Stimulated activated CD8-positive, alpha-beta memory T cell treated with anti-CD3 and anti-CD28 coated beads, Interleukin-12 subunit alpha, Interleukin-12 subunit beta, amount 100 ng/mL, for 24 hours (primary cell): ENCODE measurements at regions not wholly inside any gene's neighbourhood (a gene's known extent, or its start where the extent isn't known, plus 50 kb on each side); places are given as distances from the start of the nearest gene placed in this dataset.

Source experiments
- DNase-seq: peaks from one replicate; pipeline ENCODE4 v3.0.0-alpha.2; 2020; ENCODE audit errors: extremely low read depth

DNA sequence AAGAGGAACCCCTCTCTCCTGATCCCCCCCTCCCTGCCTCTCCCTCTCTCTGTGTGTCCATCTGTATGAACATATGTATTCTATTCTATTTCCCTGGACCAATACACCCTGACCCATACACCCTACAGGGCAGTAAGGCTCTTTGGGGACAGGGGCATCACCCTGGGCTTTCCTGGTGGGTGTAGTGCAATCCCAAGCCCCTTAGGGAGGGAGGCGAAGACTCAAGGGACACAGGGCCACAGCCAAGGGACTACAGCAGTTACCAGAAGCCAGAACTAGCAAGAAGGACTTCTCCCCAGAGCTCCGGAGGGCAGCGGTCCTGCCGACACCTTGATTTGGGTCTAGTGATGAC lies 214.2 kb upstream of the RAB6C start:
- no peak for DNase-seq

- no peak for DNase-seq
Observed at GRCh38 chr2:129765678-129766351, 213.7 kb upstream of the RAB6C start.

GRCh38 chr2:129766374-129766993 lies 213.0 kb upstream of the RAB6C start:
- no peak for DNase-seq

- no peak for DNase-seq
Observed at GRCh38 chr2:129767346-129768035, 212.0 kb upstream of the RAB6C start.

- DNase-seq: no peak
Observed at GRCh38 chr2:129768036-129768386, 211.5 kb upstream of the RAB6C start.

DNA sequence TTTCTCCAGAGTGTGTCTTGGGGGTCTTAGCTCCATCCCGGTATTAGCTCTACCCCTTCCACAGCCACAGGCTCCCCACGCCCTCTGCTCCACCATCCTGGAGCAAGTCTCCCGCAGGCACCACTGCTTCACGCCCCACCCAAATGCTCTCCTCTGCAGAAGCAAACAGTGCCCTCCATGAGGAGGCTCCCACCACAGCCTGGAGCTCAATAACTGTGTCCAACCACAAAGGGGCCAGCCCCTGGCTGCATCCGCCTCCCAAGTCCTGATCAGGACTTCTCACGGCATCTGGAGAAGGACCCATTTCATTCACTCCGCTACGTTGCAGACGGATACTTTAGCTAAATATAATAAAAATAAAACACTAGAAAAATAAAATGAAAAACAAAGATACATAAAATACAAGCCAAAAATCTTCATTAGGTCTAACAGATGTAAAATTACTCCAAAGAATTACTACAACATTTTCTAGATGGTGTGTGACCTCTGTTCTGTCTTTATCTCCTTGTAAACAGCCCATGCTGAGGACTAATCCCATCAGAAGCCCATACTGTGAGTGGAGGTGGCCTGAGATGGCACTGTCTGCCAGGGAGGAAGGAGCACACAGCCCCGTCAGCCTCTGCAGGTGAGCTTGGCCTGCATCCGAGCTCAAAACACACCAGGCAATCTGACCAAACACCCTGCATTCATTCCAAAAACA lies 210.8 kb upstream of the RAB6C start:
- no peak for DNase-seq

DNA sequence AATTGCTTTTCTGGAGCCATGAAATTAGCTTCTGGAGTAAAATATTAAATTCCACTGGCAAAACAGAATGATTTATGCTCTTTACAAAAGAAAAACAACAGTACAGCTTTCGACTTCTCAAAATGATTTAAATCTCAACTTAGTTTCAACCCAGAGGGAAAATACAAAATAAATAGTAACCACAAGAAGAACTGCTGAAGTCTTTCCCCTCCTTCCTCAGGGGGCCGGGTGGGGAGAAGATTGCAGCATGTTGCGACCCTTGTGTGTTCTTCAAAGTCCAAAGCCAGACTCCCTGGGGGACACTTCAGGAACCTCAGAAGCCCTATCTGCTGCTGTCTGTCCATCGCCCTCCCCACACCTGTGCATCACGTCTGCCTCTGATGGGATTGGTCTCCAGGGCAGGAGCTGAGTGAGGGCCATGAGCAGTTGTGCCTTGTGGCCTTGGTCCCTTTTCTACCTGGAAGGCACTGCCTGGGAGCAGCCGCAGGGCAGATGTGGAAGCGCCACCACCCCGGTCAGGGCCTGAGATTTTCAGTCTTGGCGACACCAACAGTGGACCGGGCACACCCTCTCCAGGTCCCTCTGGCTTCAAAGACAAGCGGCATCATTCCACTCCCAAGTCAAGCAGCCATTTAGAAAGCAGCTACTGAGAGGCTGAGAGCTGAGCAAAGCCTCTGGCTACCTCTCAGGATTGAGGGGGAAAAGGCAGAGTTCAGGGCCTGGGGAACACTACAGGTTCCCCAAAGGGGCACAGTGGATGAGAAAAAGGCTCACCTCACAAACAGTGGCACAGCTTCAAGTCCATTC lies 210.1 kb upstream of the RAB6C start:
- DNase-seq: no peak

DNA sequence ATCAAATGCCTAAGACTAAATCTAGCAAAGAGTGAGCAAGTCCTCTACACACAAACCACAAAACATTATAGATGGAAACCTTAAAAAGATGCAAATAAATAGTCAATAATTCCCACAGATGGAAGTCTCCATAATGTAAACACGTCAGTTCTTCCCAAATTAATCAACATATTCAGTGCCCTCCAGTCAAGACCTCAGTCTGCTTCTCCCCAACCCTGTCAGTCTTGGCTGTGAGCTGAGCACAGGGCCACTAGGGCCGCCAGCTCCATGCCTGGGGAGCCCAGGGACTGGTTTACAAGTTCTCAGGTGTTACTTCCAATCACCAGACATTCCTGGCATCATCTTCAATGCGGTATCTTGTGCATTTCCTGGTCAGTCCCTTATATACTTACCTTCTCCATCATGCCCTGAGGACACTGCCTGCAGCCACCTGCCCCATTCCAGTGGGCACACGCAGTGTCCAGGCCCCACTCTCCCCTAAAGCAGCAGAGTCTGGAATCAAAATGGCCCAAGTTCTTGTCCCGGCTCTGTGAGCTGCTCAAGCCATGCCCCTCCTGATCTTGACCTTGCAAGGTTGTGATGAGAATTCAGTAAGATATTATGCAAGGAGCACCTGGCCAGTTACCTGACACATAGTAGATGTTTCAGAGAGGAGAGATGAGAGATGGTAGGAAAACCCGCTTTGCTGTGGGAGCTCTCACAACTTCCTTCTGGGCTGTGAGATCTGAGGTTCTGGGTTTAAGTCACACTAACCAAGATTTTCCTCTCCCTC lies 207.9 kb upstream of the RAB6C start:
- DNase-seq: no peak

GRCh38 chr2:129772190-129772579 lies 207.3 kb upstream of the RAB6C start:
- DNase-seq: no peak

GRCh38 chr2:129775952-129776653 lies 203.4 kb upstream of the RAB6C start:
- no peak for DNase-seq

- DNase-seq: no peak
Observed at GRCh38 chr2:129777146-129777545, 202.3 kb upstream of the RAB6C start.

GRCh38 chr2:129777762-129778583 lies 201.5 kb upstream of the RAB6C start:
- DNase-seq: no peak

- DNase-seq: no peak
Observed at GRCh38 chr2:129778584-129778877, 200.9 kb upstream of the RAB6C start.

DNA sequence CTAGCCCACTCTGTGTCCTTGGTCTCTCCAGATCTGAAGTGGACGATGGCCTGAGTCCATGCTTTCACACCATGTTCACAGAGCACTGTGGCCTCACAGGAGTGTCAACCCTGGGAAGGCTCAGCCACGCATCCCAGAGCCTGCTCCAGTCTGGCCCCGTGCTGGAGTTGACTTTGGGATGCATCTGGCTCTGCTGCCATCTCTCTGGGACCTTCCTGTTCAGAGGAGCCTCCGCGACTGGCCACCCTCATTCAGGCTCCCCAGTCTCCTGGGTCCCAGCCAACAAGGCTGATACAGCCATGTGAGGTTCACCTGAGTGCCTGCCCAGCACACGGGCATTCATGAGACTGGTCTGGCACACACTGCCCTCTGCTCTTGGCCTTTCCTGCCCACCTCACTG lies 199.7 kb upstream of the RAB6C start:
- no peak for DNase-seq

DNA sequence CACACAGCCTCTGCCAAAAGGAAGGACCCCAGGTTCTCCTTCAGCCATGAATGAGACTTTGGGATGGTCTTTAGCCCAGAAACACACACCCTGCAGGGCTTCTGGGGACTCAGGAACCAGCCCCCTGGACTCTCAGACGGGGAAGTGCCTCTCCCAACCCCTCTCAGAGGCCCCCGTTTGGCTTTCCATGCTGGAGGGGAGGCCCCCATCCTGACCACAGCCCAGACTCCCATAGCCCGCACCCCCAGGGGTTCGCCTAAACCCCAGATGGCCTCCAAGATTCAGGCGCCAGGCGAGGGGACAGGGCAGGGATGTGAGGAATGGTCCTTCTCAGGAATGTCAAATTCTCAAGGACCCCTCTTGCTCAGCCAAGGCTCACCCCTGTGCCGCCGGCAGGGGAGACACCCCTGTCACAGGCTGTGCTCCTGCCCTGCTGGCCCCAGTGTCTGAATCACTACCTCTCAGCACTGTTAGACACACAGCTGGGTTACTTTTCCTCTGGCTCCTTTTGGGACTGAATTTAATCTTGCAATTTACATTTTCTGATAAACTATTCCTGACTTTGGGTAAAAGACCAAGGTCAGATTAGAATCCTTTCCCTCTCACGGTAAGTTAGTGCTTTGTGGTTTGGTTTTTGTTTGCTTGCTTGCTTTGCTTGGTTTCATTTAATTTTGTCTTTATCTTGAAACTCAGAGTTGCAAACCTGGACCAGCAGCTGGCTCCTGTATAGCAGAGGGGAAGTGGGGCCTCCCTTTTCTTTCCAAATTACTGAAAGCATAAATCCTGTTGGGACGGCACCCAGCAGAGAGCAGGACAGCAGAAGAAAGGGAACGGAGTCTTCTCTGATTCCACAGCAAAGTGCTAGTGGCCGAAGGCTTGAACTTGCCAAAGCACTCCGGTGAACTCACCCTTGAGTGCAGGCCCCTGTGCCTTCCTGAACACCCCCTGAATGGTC lies 198.9 kb upstream of the RAB6C start:
- no peak for DNase-seq

DNA sequence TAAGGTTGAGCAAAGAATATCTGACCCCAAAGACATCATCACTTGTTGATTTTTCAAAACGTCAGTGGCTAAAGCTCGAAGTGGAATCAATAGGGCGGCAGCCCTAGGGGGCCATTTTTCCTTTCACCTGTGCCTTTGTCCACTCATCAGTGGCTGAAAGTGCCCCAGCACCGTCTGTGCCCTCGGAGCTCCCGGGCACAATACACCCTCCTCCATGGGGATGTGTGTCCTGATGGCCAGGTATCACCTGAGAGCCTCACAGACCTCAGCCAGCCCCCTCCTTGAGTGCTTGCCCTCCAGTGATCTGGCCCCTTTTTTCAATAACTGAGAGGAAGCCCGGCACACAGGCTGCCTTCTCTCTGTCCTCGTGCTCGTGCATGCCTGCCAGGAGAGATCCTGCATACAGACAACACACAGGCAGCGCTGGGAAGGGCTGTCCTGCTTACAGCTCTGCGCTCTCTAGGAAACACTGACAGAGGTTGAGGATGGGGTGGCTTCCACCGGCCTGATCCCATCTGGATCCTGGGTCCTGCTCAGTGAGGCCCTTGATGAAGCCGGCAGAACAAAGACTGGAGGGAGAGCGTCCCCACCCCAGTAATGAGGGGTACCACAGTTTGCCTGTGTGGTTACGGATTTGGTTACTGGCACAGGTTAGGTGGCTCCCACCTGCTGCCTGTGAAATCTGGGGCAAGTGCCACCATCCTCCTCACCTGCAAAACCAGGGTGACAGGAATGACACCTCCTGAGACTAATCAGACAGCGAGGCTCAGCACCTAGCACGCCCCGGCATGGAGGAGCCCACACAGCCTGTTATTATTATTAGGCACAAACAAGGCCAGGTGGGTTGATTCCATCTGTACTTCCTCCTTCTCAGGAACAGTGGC lies 197.5 kb upstream of the RAB6C start:
- DNase-seq: no peak

DNA sequence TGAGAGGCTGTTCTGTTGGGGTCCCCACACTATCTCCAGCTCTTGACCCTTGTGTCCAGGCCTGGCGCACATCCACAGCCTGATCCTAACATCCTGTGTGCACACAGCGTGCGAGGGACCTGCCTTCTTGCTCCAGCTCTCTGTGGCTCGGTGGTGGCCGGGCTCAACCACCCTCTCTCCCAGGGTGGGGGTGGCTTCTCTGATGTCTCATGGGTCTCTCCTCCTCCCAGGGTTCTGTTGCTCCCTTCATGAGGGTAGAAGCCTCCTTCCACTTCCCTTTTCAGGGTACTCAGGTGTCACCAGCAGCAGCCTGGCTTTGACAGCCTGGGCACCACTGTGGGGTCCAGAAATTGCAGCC lies 196.9 kb upstream of the RAB6C start:
- no peak for DNase-seq

GRCh38 chr2:129784486-129784885 lies 195.0 kb upstream of the RAB6C start:
- no peak for DNase-seq
